ENCODE measurements at regions not wholly inside any gene's neighbourhood (a gene's known extent, or its start where the extent isn't known, plus 50 kb on each side); places are given as distances from the start of the nearest gene placed in this dataset.

- TF ChIP-seq, protein P1, sequence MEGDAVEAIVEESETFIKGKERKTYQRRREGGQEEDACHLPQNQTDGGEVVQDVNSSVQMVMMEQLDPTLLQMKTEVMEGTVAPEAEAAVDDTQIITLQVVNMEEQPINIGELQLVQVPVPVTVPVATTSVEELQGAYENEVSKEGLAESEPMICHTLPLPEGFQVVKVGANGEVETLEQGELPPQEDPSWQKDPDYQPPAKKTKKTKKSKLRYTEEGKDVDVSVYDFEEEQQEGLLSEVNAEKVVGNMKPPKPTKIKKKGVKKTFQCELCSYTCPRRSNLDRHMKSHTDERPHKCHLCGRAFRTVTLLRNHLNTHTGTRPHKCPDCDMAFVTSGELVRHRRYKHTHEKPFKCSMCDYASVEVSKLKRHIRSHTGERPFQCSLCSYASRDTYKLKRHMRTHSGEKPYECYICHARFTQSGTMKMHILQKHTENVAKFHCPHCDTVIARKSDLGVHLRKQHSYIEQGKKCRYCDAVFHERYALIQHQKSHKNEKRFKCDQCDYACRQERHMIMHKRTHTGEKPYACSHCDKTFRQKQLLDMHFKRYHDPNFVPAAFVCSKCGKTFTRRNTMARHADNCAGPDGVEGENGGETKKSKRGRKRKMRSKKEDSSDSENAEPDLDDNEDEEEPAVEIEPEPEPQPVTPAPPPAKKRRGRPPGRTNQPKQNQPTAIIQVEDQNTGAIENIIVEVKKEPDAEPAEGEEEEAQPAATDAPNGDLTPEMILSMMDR (conservative IDR thresholded peaks at IDR 0.05), result no peak
- no peak for TF ChIP-seq EZH2 (IDR thresholded peaks at IDR 0.05; ENCODE audit: low read depth)
Measured at GRCh38 chr19:30236587-30236986, 135.6 kb upstream of the ZNF536 start.
